ENCODE measurements at regions not wholly inside any gene's neighbourhood (a gene's known extent, or its start where the extent isn't known, plus 50 kb on each side); places are given as distances from the start of the nearest gene placed in this dataset.

GRCh38 chr14:35931346-35931745 lies 105.2 kb downstream of the BRMS1L start:
- no peak for TF ChIP-seq POLR2A (IDR thresholded peaks at IDR 0.05; ENCODE audit: low read depth, low read length)
- TF ChIP-seq POLR2AphosphoS5 (IDR thresholded peaks at IDR 0.05; ENCODE audit: low read depth, low read length), result no peak
- no peak for TF ChIP-seq PAX5 (IDR thresholded peaks at IDR 0.05; ENCODE audit: insufficient read depth, low read length, severe bottlenecking)
- no peak for TF ChIP-seq TAF1 (IDR thresholded peaks at IDR 0.05; ENCODE audit: low read depth, low read length)
- TF ChIP-seq SPI1 (IDR thresholded peaks at IDR 0.05; ENCODE audit: low read depth, low read length), result no peak
- no peak for TF ChIP-seq POU2F2 (IDR thresholded peaks at IDR 0.05; ENCODE audit: low read depth, low read length)
